GM12891 (cell line): ENCODE measurements at regions not wholly inside any gene's neighbourhood (a gene's known extent, or its start where the extent isn't known, plus 50 kb on each side); places are given as distances from the start of the nearest gene placed in this dataset.

Experiments
- PAX5 ChIP-seq: IDR thresholded peaks from 2 replicates; pipeline ENCODE4 v1.6.1; 2011; ENCODE audit warnings: low read length, moderate library complexity, mild to moderate bottlenecking; ENCODE audit not compliant: insufficient read depth, severe bottlenecking
- POLR2A ChIP-seq: IDR thresholded peaks from 2 replicates; pipeline ENCODE4 v1.6.1; 2011; ENCODE audit warnings: low read depth, low read length, control low read depth
- POLR2AphosphoS5 ChIP-seq: IDR thresholded peaks from 2 replicates; pipeline ENCODE4 v1.6.1; 2011; ENCODE audit warnings: low read depth, low read length, control low read depth

- TF ChIP-seq POLR2A (no peak), POLR2AphosphoS5 (no peak), PAX5 (no peak)
These were observed 523.6 kb upstream of the KLF12 start for GRCh38 chr13:74657765-74658164.
